SK-N-MC (cell line): ENCODE measurements at regions not wholly inside any gene's neighbourhood (a gene's known extent, or its start where the extent isn't known, plus 50 kb on each side); places are given as distances from the start of the nearest gene placed in this dataset.

Source experiments
- EZH2 ChIP-seq: fragments of 200-600 bp; sonication (generic); IDR thresholded peaks from one replicate; pipeline ENCODE4 v1.6.1; 2017; ENCODE audit warnings: antibody characterized with exemption
- FOXP2 ChIP-seq: optimal IDR thresholded peaks from 2 replicates; pipeline ENCODE3; 2011; ENCODE audit warnings: mild to moderate bottlenecking, moderate library complexity; ENCODE audit not compliant: insufficient read depth; ENCODE audit errors: extremely low read length, control extremely low read depth
- POLR2AphosphoS5 ChIP-seq: IDR thresholded peaks from 2 replicates; pipeline ENCODE4 v1.6.1; 2012; ENCODE audit warnings: mild to moderate bottlenecking, low read depth, low read length, borderline replicate concordance

DNA sequence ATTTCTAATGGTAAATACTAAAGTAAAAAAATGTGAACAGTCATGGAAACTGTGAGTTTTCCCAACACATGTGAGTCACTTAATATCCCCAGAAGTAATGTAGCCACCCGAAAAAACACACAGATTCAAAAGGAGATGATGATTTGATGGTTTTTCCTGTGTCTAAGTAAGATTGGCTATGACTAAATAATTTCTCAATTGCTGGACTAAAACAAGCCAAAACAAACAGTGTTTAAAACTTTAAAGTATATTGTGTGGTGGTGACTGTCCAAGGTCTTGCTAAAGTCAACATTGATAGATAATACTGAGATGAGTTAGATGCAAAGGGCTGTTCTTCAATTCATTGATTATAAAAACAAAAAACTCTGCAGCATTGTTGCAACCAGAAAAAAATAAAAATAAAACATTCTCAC lies 89.6 kb upstream of the SOX5 start:
- TF ChIP-seq FOXP2 (no peak), POLR2AphosphoS5 (no peak), EZH2 (no peak)
